HG02798 (cell line): ENCODE measurements at regions not wholly inside any gene's neighbourhood (a gene's known extent, or its start where the extent isn't known, plus 50 kb on each side); places are given as distances from the start of the nearest gene placed in this dataset.
A peak's percentile ranks its signal among the peaks of the same experiment; 100 is the strongest.

Experiments
- ATAC-seq: cut with Tn5 transposase; IDR thresholded peaks from one replicate; pipeline ENCODE4 v1.9.1; 2021; ENCODE audit warnings: mild to moderate bottlenecking; ENCODE audit not compliant: unreplicated experiment, poor library complexity

DNA sequence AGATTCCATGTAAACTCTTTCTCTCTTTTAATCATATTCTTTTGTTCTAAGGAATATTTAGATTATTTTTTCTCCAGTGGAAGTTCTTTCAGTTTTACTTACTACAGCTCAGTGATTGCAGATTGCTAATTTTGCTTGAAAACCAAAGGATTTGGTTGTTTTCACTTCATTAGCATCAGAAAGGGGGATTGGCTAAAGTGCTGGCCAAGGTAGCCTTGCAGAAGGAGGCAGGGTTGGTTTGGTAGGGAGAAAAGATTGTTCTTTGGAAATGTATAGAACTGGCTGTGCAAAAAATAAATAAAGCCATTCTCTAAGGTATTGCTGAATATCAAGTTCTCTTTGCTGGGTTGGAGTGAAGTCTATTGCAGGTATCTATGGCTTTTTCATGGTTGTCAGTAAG, 92.6 kb downstream of the FAT3 start:
- ATAC-seq = no peak

GRCh38 chr11:92317721-92318120, 93.1 kb downstream of the FAT3 start:
- ATAC-seq = no peak

- ATAC-seq = no peak
Observed at GRCh38 chr11:92322225-92322624, 97.6 kb downstream of the FAT3 start.

DNA sequence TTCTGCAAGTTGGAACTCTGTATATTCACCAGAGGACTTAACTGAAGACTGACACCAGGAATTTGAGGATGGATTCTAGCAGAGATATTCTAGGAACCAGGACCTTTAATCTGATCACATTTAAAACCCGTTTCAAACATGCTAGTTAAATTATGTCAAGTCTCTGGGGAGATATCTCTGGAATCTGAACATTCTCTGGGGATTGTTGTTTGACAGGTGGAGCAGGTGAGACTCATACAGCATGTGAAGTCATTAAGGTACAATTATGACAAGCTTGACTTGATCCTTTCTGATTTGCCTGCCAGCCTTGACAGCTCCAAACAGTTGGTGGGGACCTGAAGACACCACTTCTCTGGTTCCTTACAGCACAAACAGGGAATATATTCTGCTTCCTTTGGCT, 100.3 kb downstream of the FAT3 start:
- ATAC-seq = no peak

GRCh38 chr11:92325416-92325815, 100.8 kb downstream of the FAT3 start:
- ATAC-seq = no peak

- no peak for ATAC-seq
Observed at GRCh38 chr11:92329137-92329536, 104.5 kb downstream of the FAT3 start.

GRCh38 chr11:92329646-92330045, 105.0 kb downstream of the FAT3 start:
- ATAC-seq = no peak

GRCh38 chr11:92330114-92330513, 105.5 kb downstream of the FAT3 start:
- no peak for ATAC-seq

DNA sequence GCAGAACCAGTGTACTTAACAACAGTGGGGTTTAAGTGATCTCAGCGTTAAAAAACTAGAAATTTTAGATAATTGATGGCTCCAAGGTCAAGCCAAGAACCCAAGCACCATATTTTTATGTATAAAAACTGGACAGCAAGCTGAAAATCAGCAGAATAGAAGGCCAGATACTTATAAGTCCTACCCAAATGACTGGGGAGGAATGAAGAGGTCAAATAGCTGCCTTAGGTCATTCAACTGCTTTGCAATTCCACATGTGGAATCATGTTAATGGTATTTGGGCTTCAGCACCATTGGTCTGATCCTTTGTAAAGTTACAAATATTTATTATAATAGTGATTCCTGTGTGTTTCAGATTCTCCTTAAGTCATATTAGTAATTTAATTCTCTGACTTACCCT, 108.4 kb downstream of the FAT3 start:
- no peak for ATAC-seq

- peak; percentile 36 for ATAC-seq
Observed at GRCh38 chr11:92340839-92341238, 116.2 kb downstream of the FAT3 start.

- ATAC-seq = no peak
Observed at GRCh38 chr11:92342034-92342720, 117.6 kb downstream of the FAT3 start.

DNA sequence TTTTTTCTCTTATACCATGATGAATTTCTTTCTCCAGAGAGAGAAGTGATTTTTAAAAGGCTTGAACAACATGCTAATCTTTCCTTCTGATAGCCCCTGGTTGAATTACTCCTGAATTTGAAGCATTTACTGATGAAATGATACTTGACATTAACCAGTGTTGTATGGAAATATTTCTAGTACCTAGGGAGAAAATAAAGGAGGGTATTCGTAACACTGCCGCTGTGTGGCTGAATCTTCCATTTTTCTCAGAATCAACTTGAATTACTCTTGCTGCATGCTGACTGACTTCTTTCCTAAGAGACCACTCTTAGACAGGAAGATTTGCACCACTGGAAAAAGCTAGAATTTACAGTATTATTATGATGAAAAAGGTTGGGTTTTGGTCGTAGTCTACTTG, 118.3 kb downstream of the FAT3 start:
- no peak for ATAC-seq

DNA sequence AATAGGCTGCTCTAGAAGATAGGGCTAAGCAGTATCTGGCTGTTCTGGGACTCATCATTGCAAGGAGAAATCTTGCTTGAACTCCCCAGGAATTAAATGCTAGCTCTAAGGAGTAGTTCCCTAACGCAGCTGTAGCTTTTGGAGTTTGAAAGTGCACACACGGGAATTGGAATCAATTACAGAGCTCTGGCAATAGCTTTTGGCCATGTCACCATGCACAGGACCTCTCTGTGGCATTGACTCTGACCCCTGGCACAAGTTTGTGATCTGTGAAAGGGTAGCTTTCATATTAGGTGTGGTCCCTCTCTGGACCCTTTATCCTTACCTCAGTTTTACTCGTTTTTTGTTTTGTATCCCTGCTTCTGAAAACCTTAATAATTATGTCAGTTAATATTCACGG, 121.6 kb downstream of the FAT3 start:
- no peak for ATAC-seq

- ATAC-seq = no peak
Observed at GRCh38 chr11:92347454-92347853, 122.8 kb downstream of the FAT3 start.

DNA sequence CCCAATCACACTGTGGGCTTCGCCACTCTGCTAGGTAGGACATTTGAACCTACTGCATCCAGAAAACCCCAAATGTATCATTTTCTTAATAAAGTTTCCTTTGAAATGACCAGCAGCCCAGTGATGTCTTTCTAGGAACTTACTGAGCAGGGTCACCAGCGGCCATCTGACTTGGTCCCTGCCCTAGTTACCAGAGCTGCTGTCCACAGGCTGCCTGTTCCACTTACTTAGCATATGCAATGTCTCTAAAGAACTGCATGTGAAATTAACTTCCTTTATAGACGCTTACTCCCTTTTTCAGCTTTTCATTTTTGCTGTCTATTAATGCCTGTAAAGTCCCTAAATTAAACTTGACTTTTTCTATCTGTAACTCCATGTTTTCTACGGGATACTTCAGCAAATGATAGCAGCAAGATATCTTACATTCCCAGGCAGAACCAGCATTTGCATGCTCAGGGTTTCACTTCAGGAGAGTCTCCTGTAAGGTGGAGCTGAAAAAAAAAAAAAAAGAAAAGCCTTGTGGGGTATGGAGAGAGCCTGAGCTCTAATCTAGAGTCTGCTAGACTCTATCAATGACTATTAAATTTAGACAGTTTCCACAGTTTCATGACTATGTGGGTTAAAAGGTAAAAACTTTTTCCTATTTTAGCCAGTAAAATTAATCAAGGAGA, 125.0 kb downstream of the FAT3 start:
- ATAC-seq = no peak

GRCh38 chr11:92357344-92357743, 132.7 kb downstream of the FAT3 start:
- ATAC-seq = no peak

DNA sequence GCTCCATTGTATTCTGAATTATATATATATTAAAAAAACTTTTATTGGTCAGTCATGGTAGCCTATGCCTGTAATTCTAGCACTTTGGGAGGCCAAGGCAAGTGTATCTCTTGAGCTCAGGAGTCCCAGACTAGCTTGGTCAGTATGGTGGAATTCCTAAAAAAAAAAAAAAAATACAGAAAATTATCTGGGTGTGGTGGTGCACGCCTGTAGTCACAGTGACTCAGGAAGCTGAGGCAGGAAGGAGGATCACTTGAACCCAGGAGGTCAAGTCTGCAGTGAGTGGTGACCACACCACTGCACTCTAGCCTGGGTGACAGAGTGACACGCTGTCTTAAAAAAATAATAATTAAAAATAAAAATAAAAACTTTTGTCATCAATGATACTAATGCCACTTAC, 133.2 kb downstream of the FAT3 start:
- ATAC-seq = no peak

GRCh38 chr11:92361551-92361950, 136.9 kb downstream of the FAT3 start:
- no peak for ATAC-seq

DNA sequence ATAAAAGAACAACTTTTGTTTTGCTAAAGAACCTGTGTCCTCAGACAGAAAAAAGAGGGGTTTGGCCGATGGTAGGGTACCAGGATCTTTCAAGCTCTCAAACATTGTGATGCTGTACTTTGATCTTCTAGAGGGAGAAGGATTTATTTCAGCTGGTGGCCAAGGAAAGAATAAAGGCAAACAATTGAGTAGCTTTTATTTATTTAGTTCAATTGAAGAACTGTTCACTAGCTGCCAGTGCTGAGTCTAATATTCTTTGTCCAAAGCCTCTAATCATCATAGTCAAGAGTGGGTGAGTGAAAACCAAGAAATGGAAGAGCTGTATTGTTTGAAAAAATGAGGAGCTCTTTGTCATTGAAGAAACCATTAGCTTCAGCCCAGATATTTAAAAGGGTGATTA, 138.4 kb downstream of the FAT3 start:
- no peak for ATAC-seq

GRCh38 chr11:92364177-92364576, 139.6 kb downstream of the FAT3 start:
- no peak for ATAC-seq

GRCh38 chr11:92376146-92376599, 151.6 kb downstream of the FAT3 start:
- no peak for ATAC-seq

GRCh38 chr11:92376680-92377079, 152.1 kb downstream of the FAT3 start:
- ATAC-seq = no peak
